GM19193 (cell line): ENCODE measurements at regions not wholly inside any gene's neighbourhood (a gene's known extent, or its start where the extent isn't known, plus 50 kb on each side); places are given as distances from the start of the nearest gene placed in this dataset.

Source experiments
- POLR2A ChIP-seq: IDR thresholded peaks from 4 replicates; pipeline ENCODE4 v1.6.1; 2011; ENCODE audit not compliant: insufficient read depth, insufficient read length; ENCODE audit errors: extremely low read depth

- TF ChIP-seq POLR2A: no peak
Observed at GRCh38 chr16:85383836-85384832, 229.0 kb upstream of the GSE1 start.

- TF ChIP-seq POLR2A: no peak
Observed at GRCh38 chr16:85384833-85385462, 228.2 kb upstream of the GSE1 start.

GRCh38 chr16:85385463-85386331 is 227.4 kb upstream of the GSE1 start:
- TF ChIP-seq POLR2A: no peak

- no peak for TF ChIP-seq POLR2A
Observed at GRCh38 chr16:85386467-85387170, 226.5 kb upstream of the GSE1 start.

GRCh38 chr16:85387171-85387507 is 226.0 kb upstream of the GSE1 start:
- TF ChIP-seq POLR2A: no peak

GRCh38 chr16:85387731-85388295 is 225.3 kb upstream of the GSE1 start:
- no peak for TF ChIP-seq POLR2A

- no peak for TF ChIP-seq POLR2A
Observed at GRCh38 chr16:85389679-85390470, 223.2 kb upstream of the GSE1 start.

GRCh38 chr16:85390511-85391174 is 222.5 kb upstream of the GSE1 start:
- no peak for TF ChIP-seq POLR2A

- no peak for TF ChIP-seq POLR2A
Observed at GRCh38 chr16:85391175-85391707, 221.9 kb upstream of the GSE1 start.

GRCh38 chr16:85391769-85392583 is 221.1 kb upstream of the GSE1 start:
- TF ChIP-seq POLR2A: no peak

GRCh38 chr16:85392756-85393673 is 220.1 kb upstream of the GSE1 start:
- no peak for TF ChIP-seq POLR2A
